ENCODE measurements at regions not wholly inside any gene's neighbourhood (a gene's known extent, or its start where the extent isn't known, plus 50 kb on each side); places are given as distances from the start of the nearest gene placed in this dataset.
"Not testable (repeated sequence)": the region's sequence is repeated elsewhere in the genome, so short reads cannot be mapped to it uniquely, and the experiment has no call there.

- H3K27ac ChIP-seq: no peak overlapping the region
- H3K4me3 ChIP-seq: no peak overlapping the region
- no peaks in the 10 kb centered on the region for H3K36me3 ChIP-seq
- H3K27me3 ChIP-seq: no peaks in the 10 kb centered on the region
- WGBS, 2 donors (ENCODE audit: low coverage in 1 of 2): 67 to 88% methylated on average over 1 to 4 of the region's 4 CpGs
- H3K4me1 ChIP-seq: peaks cover 0 to 7% (median 0%) of the 10 kb centered on the region in 4 donors
- DNase-seq: no peak
- TF ChIP-seq POLR2AphosphoS5 (IDR thresholded peaks at IDR 0.05): no peak
- no peak for TF ChIP-seq CTCF (IDR thresholded peaks at IDR 0.05)
- no peak for TF ChIP-seq EP300 (IDR thresholded peaks at IDR 0.05; ENCODE audit: low read depth)
- no peak for TF ChIP-seq POLR2A (IDR thresholded peaks at IDR 0.05)
- no peaks in the 10 kb centered on the region for H3K9me3 ChIP-seq
- intact Hi-C loops (cut with DNase I; ENCODE audit: low total_unique reads): no loop called here
- in situ Hi-C loops (cut with MboI; ENCODE audit: low pct_ligation_motif_present in 1 of 4, low pct_unique_long_range_greater_than_20kb in 1 of 4, low sequenced_read_pairs in 3 of 4): no loop called here
Observed at GRCh38 chr2:95669441-95669991, 77.7 kb downstream of the TRIM43 start.

- intact Hi-C loops (cut with DNase I; ENCODE audit: low total_unique reads): no loop called here
- WGBS, 2 donors (ENCODE audit: low coverage in 1 of 2): 56 to 71% methylated on average over 1 to 2 of the region's 2 CpGs
- in situ Hi-C loops (cut with MboI; ENCODE audit: low pct_ligation_motif_present in 1 of 4, low pct_unique_long_range_greater_than_20kb in 1 of 4, low sequenced_read_pairs in 3 of 4): no loop called here
- Histone ChIP-seq H3K9me3 (no peaks in the 10 kb centered on the region), H3K4me1 (peaks cover 0 to 7% (median 0%) of the 10 kb centered on the region in 4 donors), H3K27ac (no peak overlapping the region), H3K4me3 (no peak overlapping the region), H3K36me3 (no peaks in the 10 kb centered on the region), H3K27me3 (no peaks in the 10 kb centered on the region)
- no peak for DNase-seq
- TF ChIP-seq EP300 (IDR thresholded peaks at IDR 0.05; ENCODE audit: low read depth) (no peak), CTCF (IDR thresholded peaks at IDR 0.05) (no peak), POLR2A (IDR thresholded peaks at IDR 0.05) (no peak), POLR2AphosphoS5 (IDR thresholded peaks at IDR 0.05) (no peak)
Observed at GRCh38 chr2:95670167-95670566, 78.4 kb downstream of the TRIM43 start.

DNA sequence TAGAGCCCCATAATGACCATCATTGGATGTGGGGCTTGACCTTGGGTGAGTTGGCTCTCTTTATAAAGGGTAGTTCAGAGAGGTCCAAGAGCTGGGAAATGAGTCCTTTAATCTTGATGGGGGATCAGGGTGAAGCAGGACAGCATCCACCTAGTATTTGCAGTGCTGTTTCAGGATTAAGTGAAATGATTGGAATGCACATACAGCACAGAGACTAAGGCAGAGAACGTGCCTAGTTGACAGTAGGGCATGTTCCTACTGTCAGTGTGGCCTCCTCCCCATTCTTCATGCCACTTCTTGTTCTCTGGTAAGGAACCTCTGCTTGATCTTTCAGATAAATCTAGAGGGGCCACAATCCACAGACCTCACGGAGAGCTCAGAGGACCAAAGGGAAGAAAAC, 78.9 kb downstream of the TRIM43 start:
- Histone ChIP-seq H3K27me3 (no peaks in the 10 kb centered on the region), H3K4me3 (no peak overlapping the region), H3K4me1 (peaks cover 0 to 7% (median 0%) of the 10 kb centered on the region in 4 donors), H3K36me3 (no peaks in the 10 kb centered on the region), H3K9me3 (no peaks in the 10 kb centered on the region), H3K27ac (no peak overlapping the region)
- WGBS, 2 donors (ENCODE audit: low coverage in 1 of 2): 79 to 80% methylated on average over 1 to 2 of the region's 2 CpGs
- TF ChIP-seq POLR2A (IDR thresholded peaks at IDR 0.05) (no peak), CTCF (IDR thresholded peaks at IDR 0.05) (no peak), POLR2AphosphoS5 (IDR thresholded peaks at IDR 0.05) (no peak), EP300 (IDR thresholded peaks at IDR 0.05; ENCODE audit: low read depth) (no peak)
- no peak for DNase-seq
- intact Hi-C loops (cut with DNase I; ENCODE audit: low total_unique reads) (no loop called here), in situ Hi-C loops (cut with MboI; ENCODE audit: low pct_ligation_motif_present in 1 of 4, low pct_unique_long_range_greater_than_20kb in 1 of 4, low sequenced_read_pairs in 3 of 4) (no loop called here)

DNA sequence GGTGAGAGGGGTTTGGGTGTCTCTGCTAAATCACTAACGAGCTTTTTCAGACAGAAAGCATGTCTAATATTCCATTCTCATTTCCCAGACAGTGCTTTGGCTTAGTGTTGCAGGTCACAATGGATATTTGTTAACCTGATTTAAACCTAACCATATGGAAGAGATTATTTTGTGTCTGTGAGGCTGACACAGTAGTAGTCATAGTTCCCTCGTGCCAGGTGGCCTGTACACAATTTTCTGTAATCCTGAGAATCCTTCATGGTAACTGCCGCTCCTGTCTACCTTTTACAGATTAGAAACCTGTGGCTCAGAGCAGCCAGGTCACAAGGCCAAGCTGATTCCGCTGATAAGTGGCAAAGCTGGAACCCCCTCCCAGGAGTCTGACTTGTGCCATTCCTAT, 79.4 kb downstream of the TRIM43 start:
- 80 to 88% methylated on average over 1 to 4 of the region's 4 CpGs for WGBS, 2 donors (ENCODE audit: low coverage in 1 of 2)
- DNase-seq; H3K9me3 ChIP-seq; H3K36me3 ChIP-seq; H3K4me3 ChIP-seq; in situ Hi-C loops (cut with MboI; ENCODE audit: low pct_ligation_motif_present in 1 of 4, low pct_unique_long_range_greater_than_20kb in 1 of 4, low sequenced_read_pairs in 3 of 4); H3K4me1 ChIP-seq; H3K27me3 ChIP-seq; intact Hi-C loops (cut with DNase I; ENCODE audit: low total_unique reads); H3K27ac ChIP-seq: not testable (repeated sequence)

GRCh38 chr2:95671992-95672391, 80.2 kb downstream of the TRIM43 start:
- not testable (repeated sequence) for H3K27me3 ChIP-seq, DNase-seq
- 38 to 56% methylated on average over 1 of the region's 1 CpG for WGBS, 2 donors (ENCODE audit: low coverage in 1 of 2)

DNA sequence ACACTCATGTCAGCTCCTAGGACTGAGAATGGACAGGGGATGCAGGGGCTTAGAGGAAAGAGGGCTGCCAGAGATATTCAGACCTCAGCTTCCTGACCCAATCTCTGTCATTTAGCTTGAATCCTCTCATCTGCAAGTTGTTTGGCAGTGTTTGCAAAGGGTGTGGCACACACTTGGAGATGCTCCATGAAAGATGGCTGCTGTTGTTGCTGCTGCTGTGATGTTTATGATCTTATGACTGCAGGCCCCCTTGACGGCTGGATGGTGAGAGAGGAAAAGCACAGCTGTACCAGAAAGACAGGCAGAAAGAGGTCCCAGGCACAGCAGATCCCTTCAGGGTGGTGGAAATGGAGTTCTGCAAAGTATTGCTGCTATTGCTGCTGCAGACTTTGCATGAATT, 80.7 kb downstream of the TRIM43 start:
- H3K27ac ChIP-seq: not testable (repeated sequence)

More at GRCh38 chr2:95671992-95672391, 80.2 kb downstream of the TRIM43 start:
- H3K36me3 ChIP-seq; intact Hi-C loops (cut with DNase I; ENCODE audit: low total_unique reads); H3K27ac ChIP-seq; H3K4me1 ChIP-seq; H3K4me3 ChIP-seq; H3K9me3 ChIP-seq; in situ Hi-C loops (cut with MboI; ENCODE audit: low pct_ligation_motif_present in 1 of 4, low pct_unique_long_range_greater_than_20kb in 1 of 4, low sequenced_read_pairs in 3 of 4): not testable (repeated sequence)

More for the DNA sequence above, 80.7 kb downstream of the TRIM43 start:
- H3K4me1 ChIP-seq; intact Hi-C loops (cut with DNase I; ENCODE audit: low total_unique reads); H3K4me3 ChIP-seq; H3K9me3 ChIP-seq; H3K36me3 ChIP-seq; H3K27me3 ChIP-seq; DNase-seq; in situ Hi-C loops (cut with MboI; ENCODE audit: low pct_ligation_motif_present in 1 of 4, low pct_unique_long_range_greater_than_20kb in 1 of 4, low sequenced_read_pairs in 3 of 4): not testable (repeated sequence)
- 25% methylated on average over 1 of the region's 1 CpG; no CpG with 5 or more reads in 1 of the 2 donors for WGBS, 2 donors (ENCODE audit: low coverage in 1 of 2)

Measured in transverse colon (tissue), 4 donors.